ENCODE measurements at regions not wholly inside any gene's neighbourhood (a gene's known extent, or its start where the extent isn't known, plus 50 kb on each side); places are given as distances from the start of the nearest gene placed in this dataset.
"Not testable (repeated sequence)": the region's sequence is repeated elsewhere in the genome, so short reads cannot be mapped to it uniquely, and the experiment has no call there.

GRCh38 chr5:91245074-91245452 lies 138.1 kb downstream of the ARRDC3 start:
- Mint-ChIP-seq H3K4me1 (ENCODE audit: low read depth in 2 of 2) (peaks cover 4% of the 10 kb centered on the region in 2 donors), H3K9me3 (peaks cover 0 to 9% of the 10 kb centered on the region in 2 donors), H3K27ac (no peak overlapping the region)

GRCh38 chr5:91244380-91245073 lies 138.6 kb downstream of the ARRDC3 start:
- ATAC-seq (replicated peaks) (no peak), DNase-seq (no peak)
- no peaks in the 10 kb centered on the region for H3K36me3 Mint-ChIP-seq (ENCODE audit: insufficient read depth)
- H3K4me1 Mint-ChIP-seq (ENCODE audit: low read depth in 2 of 2) = peaks cover 4% of the 10 kb centered on the region in 2 donors
- H3K27ac Mint-ChIP-seq = no peak overlapping the region
- H3K9me3 Mint-ChIP-seq = peaks cover 0 to 9% of the 10 kb centered on the region in 2 donors
- H3K27me3 Mint-ChIP-seq = no peaks in the 10 kb centered on the region
- H3K4me3 Mint-ChIP-seq = no peak overlapping the region

More at GRCh38 chr5:91245074-91245452, 138.1 kb downstream of the ARRDC3 start:
- Mint-ChIP-seq H3K27me3 (no peaks in the 10 kb centered on the region), H3K4me3 (no peak overlapping the region), H3K36me3 (ENCODE audit: insufficient read depth) (no peaks in the 10 kb centered on the region)
- ATAC-seq (replicated peaks) (no peak), DNase-seq (no peak)

GRCh38 chr5:91243852-91244251 lies 139.3 kb downstream of the ARRDC3 start:
- ATAC-seq (replicated peaks) = no peak
- no peak overlapping the region for H3K27ac Mint-ChIP-seq
- peaks cover 4% of the 10 kb centered on the region in 2 donors for H3K4me1 Mint-ChIP-seq (ENCODE audit: low read depth in 2 of 2)
- no peaks in the 10 kb centered on the region for H3K36me3 Mint-ChIP-seq (ENCODE audit: insufficient read depth)
- H3K27me3 Mint-ChIP-seq = no peaks in the 10 kb centered on the region
- peaks cover 0 to 9% of the 10 kb centered on the region in 2 donors for H3K9me3 Mint-ChIP-seq
- H3K4me3 Mint-ChIP-seq = no peak overlapping the region
- no peak for DNase-seq

GRCh38 chr5:91243286-91243685 lies 139.8 kb downstream of the ARRDC3 start:
- peaks cover under 1 to 4% of the 10 kb centered on the region in 2 donors for H3K4me1 Mint-ChIP-seq (ENCODE audit: low read depth in 2 of 2)
- H3K27ac Mint-ChIP-seq = no peak overlapping the region
- DNase-seq (no peak), ATAC-seq (replicated peaks) (no peak)
- no peaks in the 10 kb centered on the region for H3K27me3 Mint-ChIP-seq
- no peaks in the 10 kb centered on the region for H3K36me3 Mint-ChIP-seq (ENCODE audit: insufficient read depth)
- no peak overlapping the region for H3K4me3 Mint-ChIP-seq
- peaks cover 0 to 9% of the 10 kb centered on the region in 2 donors for H3K9me3 Mint-ChIP-seq

GRCh38 chr5:91241460-91241859 lies 141.7 kb downstream of the ARRDC3 start:
- H3K4me3 Mint-ChIP-seq; H3K27ac Mint-ChIP-seq; H3K27me3 Mint-ChIP-seq; H3K36me3 Mint-ChIP-seq (ENCODE audit: insufficient read depth); H3K9me3 Mint-ChIP-seq; ATAC-seq (replicated peaks); H3K4me1 Mint-ChIP-seq (ENCODE audit: low read depth in 2 of 2); DNase-seq: not testable (repeated sequence)

- DNase-seq (no peak), ATAC-seq (replicated peaks) (no peak)
- Mint-ChIP-seq H3K27me3 (no peaks in the 10 kb centered on the region), H3K27ac (no peak overlapping the region), H3K36me3 (ENCODE audit: insufficient read depth) (no peaks in the 10 kb centered on the region), H3K4me1 (ENCODE audit: low read depth in 2 of 2) (peaks cover 0 to 4% of the 10 kb centered on the region in 2 donors), H3K9me3 (peaks cover 0 to 9% of the 10 kb centered on the region in 2 donors), H3K4me3 (no peak overlapping the region)
These were observed 142.9 kb downstream of the ARRDC3 start for GRCh38 chr5:91240175-91240574.

- no peak overlapping the region for H3K4me3 Mint-ChIP-seq
- H3K27me3 Mint-ChIP-seq = no peaks in the 10 kb centered on the region
- no peaks in the 10 kb centered on the region for H3K9me3 Mint-ChIP-seq
- no peak for ATAC-seq (replicated peaks)
- no peak overlapping the region for H3K27ac Mint-ChIP-seq
- DNase-seq = no peak
- no peaks in the 10 kb centered on the region for H3K4me1 Mint-ChIP-seq (ENCODE audit: low read depth in 2 of 2)
- no peaks in the 10 kb centered on the region for H3K36me3 Mint-ChIP-seq (ENCODE audit: insufficient read depth)
These were observed 147.8 kb downstream of the ARRDC3 start for GRCh38 chr5:91235271-91235694.

GRCh38 chr5:91232523-91232922 lies 150.6 kb downstream of the ARRDC3 start:
- Mint-ChIP-seq H3K36me3 (ENCODE audit: insufficient read depth) (no peaks in the 10 kb centered on the region), H3K27me3 (peaks cover 0 to 11% of the 10 kb centered on the region in 2 donors), H3K4me3 (no peak overlapping the region), H3K4me1 (ENCODE audit: low read depth in 2 of 2) (no peaks in the 10 kb centered on the region), H3K9me3 (peaks cover 0 to 3% of the 10 kb centered on the region in 2 donors), H3K27ac (no peak overlapping the region)
- ATAC-seq (replicated peaks) (no peak), DNase-seq (no peak)

- Mint-ChIP-seq H3K4me3 (no peak overlapping the region), H3K9me3 (peaks cover 0 to 3% of the 10 kb centered on the region in 2 donors), H3K27ac (no peak overlapping the region), H3K36me3 (ENCODE audit: insufficient read depth) (no peaks in the 10 kb centered on the region), H3K27me3 (peaks cover 0 to 11% of the 10 kb centered on the region in 2 donors), H3K4me1 (ENCODE audit: low read depth in 2 of 2) (peaks cover 0 to 5% of the 10 kb centered on the region in 2 donors)
- DNase-seq (no peak), ATAC-seq (replicated peaks) (no peak)
These were observed 153.9 kb downstream of the ARRDC3 start for GRCh38 chr5:91229031-91229727.

GRCh38 chr5:91228188-91228587 lies 154.9 kb downstream of the ARRDC3 start:
- H3K4me3 Mint-ChIP-seq = no peak overlapping the region
- H3K36me3 Mint-ChIP-seq (ENCODE audit: insufficient read depth) = no peaks in the 10 kb centered on the region
- H3K27me3 Mint-ChIP-seq = peaks cover 0 to 11% of the 10 kb centered on the region in 2 donors
- H3K9me3 Mint-ChIP-seq = peaks cover 0 to 3% of the 10 kb centered on the region in 2 donors
- DNase-seq (no peak), ATAC-seq (replicated peaks) (no peak)
- no peak overlapping the region for H3K27ac Mint-ChIP-seq
- peaks cover 0 to 5% of the 10 kb centered on the region in 2 donors for H3K4me1 Mint-ChIP-seq (ENCODE audit: low read depth in 2 of 2)

- Mint-ChIP-seq H3K27ac (no peak overlapping the region), H3K27me3 (peaks cover 0 to 11% of the 10 kb centered on the region in 2 donors), H3K9me3 (peaks cover 0 to 3% of the 10 kb centered on the region in 2 donors), H3K36me3 (ENCODE audit: insufficient read depth) (no peaks in the 10 kb centered on the region), H3K4me3 (no peak overlapping the region), H3K4me1 (ENCODE audit: low read depth in 2 of 2) (peaks cover 0 to 5% of the 10 kb centered on the region in 2 donors)
- ATAC-seq (replicated peaks) (peak; percentile 73), DNase-seq (peak; percentile 51 to 53 (median 52))
These were observed 157.1 kb downstream of the ARRDC3 start for GRCh38 chr5:91225848-91226686.

- ATAC-seq (replicated peaks) = no peak
- Mint-ChIP-seq H3K36me3 (ENCODE audit: insufficient read depth) (no peaks in the 10 kb centered on the region), H3K9me3 (peaks cover 0 to 3% of the 10 kb centered on the region in 2 donors), H3K27ac (no peak overlapping the region), H3K4me3 (no peak overlapping the region), H3K4me1 (ENCODE audit: low read depth in 2 of 2) (peaks cover 0 to 7% of the 10 kb centered on the region in 2 donors), H3K27me3 (peaks cover 0 to 11% of the 10 kb centered on the region in 2 donors)
- DNase-seq = no peak
These were observed 158.1 kb downstream of the ARRDC3 start for GRCh38 chr5:91224969-91225368.

- ATAC-seq (replicated peaks) (no peak), DNase-seq (no peak)
- Mint-ChIP-seq H3K36me3 (ENCODE audit: insufficient read depth) (no peaks in the 10 kb centered on the region), H3K4me1 (ENCODE audit: low read depth in 2 of 2) (peaks cover 0 to 10% of the 10 kb centered on the region in 2 donors), H3K27me3 (peaks cover 0 to 7% of the 10 kb centered on the region in 2 donors), H3K4me3 (no peak overlapping the region), H3K9me3 (peaks cover 0 to 1% of the 10 kb centered on the region in 2 donors), H3K27ac (no peak overlapping the region)
These were observed 158.7 kb downstream of the ARRDC3 start for GRCh38 chr5:91224456-91224855.

Data from effector memory CD8-positive, alpha-beta T cell (primary cell).